ENCODE measurements at regions not wholly inside any gene's neighbourhood (a gene's known extent, or its start where the extent isn't known, plus 50 kb on each side); places are given as distances from the start of the nearest gene placed in this dataset.

DNA sequence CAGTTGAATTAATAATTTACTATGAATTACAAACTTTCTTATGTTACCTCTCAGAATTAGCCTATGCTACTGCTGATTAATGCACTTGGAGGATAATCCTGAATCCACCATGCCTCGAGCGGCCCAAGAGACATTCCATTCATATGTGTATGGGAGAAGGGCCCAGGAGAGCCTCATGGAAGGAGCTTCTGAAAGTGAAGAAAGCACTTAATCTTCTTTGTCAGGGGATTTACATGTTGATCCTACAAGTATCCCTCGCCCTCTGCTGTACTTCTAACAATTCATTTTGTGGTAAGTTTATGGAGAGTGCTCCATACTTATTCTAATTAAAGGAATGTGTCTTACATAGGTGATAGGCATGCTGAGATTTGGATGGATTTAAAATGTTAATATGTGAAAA, 1189.1 kb upstream of the NXPH2 start:
- DNase-seq (ENCODE audit: extremely low spot score, unreplicated experiment), result no peak
- TF ChIP-seq, protein P1, sequence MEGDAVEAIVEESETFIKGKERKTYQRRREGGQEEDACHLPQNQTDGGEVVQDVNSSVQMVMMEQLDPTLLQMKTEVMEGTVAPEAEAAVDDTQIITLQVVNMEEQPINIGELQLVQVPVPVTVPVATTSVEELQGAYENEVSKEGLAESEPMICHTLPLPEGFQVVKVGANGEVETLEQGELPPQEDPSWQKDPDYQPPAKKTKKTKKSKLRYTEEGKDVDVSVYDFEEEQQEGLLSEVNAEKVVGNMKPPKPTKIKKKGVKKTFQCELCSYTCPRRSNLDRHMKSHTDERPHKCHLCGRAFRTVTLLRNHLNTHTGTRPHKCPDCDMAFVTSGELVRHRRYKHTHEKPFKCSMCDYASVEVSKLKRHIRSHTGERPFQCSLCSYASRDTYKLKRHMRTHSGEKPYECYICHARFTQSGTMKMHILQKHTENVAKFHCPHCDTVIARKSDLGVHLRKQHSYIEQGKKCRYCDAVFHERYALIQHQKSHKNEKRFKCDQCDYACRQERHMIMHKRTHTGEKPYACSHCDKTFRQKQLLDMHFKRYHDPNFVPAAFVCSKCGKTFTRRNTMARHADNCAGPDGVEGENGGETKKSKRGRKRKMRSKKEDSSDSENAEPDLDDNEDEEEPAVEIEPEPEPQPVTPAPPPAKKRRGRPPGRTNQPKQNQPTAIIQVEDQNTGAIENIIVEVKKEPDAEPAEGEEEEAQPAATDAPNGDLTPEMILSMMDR (IDR thresholded peaks at IDR 0.05), result no peak
- H3K36me3 Mint-ChIP-seq (ENCODE audit: unreplicated experiment), result no peaks in the 10 kb centered on the region
- H3K27me3 Mint-ChIP-seq (ENCODE audit: unreplicated experiment), result peaks cover 7% of the 10 kb centered on the region
- H3K27ac Mint-ChIP-seq (ENCODE audit: unreplicated experiment), result no peak overlapping the region
- no peak overlapping the region for H3K4me3 Mint-ChIP-seq (ENCODE audit: unreplicated experiment)
- H3K4me1 Mint-ChIP-seq (ENCODE audit: unreplicated experiment), result no peaks in the 10 kb centered on the region
- peaks cover 19% of the 10 kb centered on the region for H3K9me3 Mint-ChIP-seq (ENCODE audit: unreplicated experiment)

DNA sequence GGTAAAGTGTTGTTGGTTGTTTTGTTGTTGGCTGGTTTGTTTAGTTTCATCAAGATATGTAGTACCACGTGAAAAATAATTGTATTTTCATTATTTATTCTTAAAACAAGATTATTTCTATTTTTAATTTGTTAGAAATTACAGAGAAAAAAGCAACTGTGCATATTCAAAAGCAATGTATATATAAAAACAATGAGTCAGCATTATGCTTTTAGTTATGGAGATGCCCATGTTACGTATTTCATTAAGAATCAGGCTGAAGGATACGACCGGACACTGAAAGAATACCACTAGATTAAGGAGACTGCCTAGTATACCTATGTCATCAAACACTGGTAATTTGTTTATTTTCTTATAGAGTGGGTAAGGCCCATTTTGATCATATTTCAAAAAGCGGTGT, 1188.4 kb upstream of the NXPH2 start:
- no peak for DNase-seq (ENCODE audit: extremely low spot score, unreplicated experiment)
- TF ChIP-seq, protein P1 (IDR thresholded peaks at IDR 0.05), result no peak
- Mint-ChIP-seq H3K27me3 (ENCODE audit: unreplicated experiment) (peaks cover 7% of the 10 kb centered on the region), H3K27ac (ENCODE audit: unreplicated experiment) (no peak overlapping the region), H3K36me3 (ENCODE audit: unreplicated experiment) (no peaks in the 10 kb centered on the region), H3K4me3 (ENCODE audit: unreplicated experiment) (no peak overlapping the region), H3K4me1 (ENCODE audit: unreplicated experiment) (no peaks in the 10 kb centered on the region), H3K9me3 (ENCODE audit: unreplicated experiment) (peaks cover 14% of the 10 kb centered on the region)

DNA sequence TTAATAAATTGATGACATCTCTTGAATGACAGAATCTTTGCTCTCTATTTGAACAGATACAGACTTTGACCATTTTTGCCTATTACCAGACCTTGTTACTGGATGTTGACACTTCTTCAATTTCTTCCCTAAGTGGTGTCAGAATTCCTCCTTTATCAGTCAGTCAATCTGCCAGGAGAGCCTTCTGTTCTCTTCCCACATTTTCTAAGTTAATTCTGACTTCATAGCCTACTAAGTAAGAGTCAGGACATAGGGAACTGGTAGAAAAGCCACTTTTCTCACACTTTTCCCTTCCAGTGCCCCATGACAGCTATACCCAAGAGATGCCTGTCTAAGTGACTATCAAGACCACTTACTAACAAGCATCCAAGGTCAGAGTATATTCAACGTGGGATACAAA, 1187.5 kb upstream of the NXPH2 start:
- Mint-ChIP-seq H3K9me3 (ENCODE audit: unreplicated experiment) (peaks cover 5% of the 10 kb centered on the region), H3K27me3 (ENCODE audit: unreplicated experiment) (peaks cover 7% of the 10 kb centered on the region), H3K4me1 (ENCODE audit: unreplicated experiment) (no peaks in the 10 kb centered on the region), H3K4me3 (ENCODE audit: unreplicated experiment) (no peak overlapping the region), H3K27ac (ENCODE audit: unreplicated experiment) (no peak overlapping the region), H3K36me3 (ENCODE audit: unreplicated experiment) (no peaks in the 10 kb centered on the region)
- no peak for DNase-seq (ENCODE audit: extremely low spot score, unreplicated experiment)
- TF ChIP-seq, protein P1 (IDR thresholded peaks at IDR 0.05), result no peak

DNA sequence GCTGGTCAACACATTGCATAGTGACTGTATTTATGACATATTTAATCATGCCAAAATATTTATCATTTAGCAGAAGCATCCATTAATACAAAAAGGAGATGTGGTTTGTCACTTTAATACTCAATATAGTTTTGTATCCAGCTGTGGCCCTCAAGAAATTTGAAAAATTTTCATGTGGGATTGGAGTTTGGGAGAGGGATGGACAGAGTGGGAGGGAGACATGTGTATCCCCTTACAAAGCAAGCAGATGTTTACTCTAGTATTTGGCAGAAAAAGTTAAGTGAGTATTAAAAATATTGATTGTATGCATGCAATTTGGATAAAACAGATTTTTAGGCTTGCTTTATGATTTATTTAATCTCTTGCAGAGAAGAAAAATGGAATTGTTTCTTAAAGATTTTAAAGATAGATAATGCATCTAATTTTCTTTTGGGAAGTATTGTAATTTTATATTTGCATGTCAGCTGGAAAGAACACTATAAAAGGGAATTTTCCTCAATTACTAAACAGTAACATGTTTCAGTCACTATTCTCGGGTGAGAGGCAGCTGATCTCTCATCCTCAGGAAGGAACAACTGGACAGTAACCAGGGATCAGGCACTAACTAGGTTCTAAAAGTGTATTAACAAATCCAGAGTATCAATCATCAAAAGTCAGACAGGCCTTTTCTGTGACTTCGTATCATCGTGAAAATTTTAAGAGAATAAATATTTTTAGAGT, 1184.7 kb upstream of the NXPH2 start:
- Mint-ChIP-seq H3K36me3 (ENCODE audit: unreplicated experiment) (no peaks in the 10 kb centered on the region), H3K27me3 (ENCODE audit: unreplicated experiment) (peaks cover 7% of the 10 kb centered on the region), H3K4me1 (ENCODE audit: unreplicated experiment) (no peaks in the 10 kb centered on the region), H3K9me3 (ENCODE audit: unreplicated experiment) (no peaks in the 10 kb centered on the region), H3K4me3 (ENCODE audit: unreplicated experiment) (no peak overlapping the region), H3K27ac (ENCODE audit: unreplicated experiment) (no peak overlapping the region)
- DNase-seq (ENCODE audit: extremely low spot score, unreplicated experiment), result no peak
- TF ChIP-seq, protein P1 (IDR thresholded peaks at IDR 0.05), result no peak

DNA sequence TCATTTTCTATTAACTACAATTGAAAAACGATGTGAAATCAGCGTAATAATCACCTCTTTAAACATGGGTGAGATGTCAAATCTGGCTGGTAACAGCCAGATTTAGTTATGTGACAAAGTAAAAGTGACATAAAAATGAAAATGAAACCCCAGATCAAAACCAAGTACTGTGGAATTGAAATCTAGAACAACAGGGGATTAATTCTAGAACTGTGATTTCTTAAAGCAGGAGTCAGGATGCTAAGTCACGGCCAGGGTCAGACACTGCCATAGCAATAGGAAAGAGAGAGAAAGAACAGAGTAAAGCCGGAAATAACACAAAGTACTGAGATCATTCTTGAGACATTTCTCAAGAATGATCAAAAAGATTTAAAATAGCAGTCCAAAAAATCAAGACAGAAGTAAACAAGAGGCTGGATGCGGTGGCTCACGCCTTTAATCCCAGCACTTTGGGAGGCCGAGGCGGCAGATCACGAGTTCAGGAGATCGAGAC, 1183.7 kb upstream of the NXPH2 start:
- H3K36me3 Mint-ChIP-seq (ENCODE audit: unreplicated experiment), result no peaks in the 10 kb centered on the region
- H3K4me3 Mint-ChIP-seq (ENCODE audit: unreplicated experiment), result no peak overlapping the region
- H3K9me3 Mint-ChIP-seq (ENCODE audit: unreplicated experiment), result peaks cover 4% of the 10 kb centered on the region
- peaks cover 7% of the 10 kb centered on the region for H3K27me3 Mint-ChIP-seq (ENCODE audit: unreplicated experiment)
- TF ChIP-seq, protein P1 (IDR thresholded peaks at IDR 0.05), result no peak
- no peak overlapping the region for H3K27ac Mint-ChIP-seq (ENCODE audit: unreplicated experiment)
- DNase-seq (ENCODE audit: extremely low spot score, unreplicated experiment), result no peak
- H3K4me1 Mint-ChIP-seq (ENCODE audit: unreplicated experiment), result no peaks in the 10 kb centered on the region
